Psoas muscle (tissue), 7 donors: ENCODE measurements at regions not wholly inside any gene's neighbourhood (a gene's known extent, or its start where the extent isn't known, plus 50 kb on each side); places are given as distances from the start of the nearest gene placed in this dataset.

ENCODE experiments used
- ATAC-seq, 4 donors: fragments of 200-7000 bp; cut with Tn5 transposase; one replicate each; pipeline ENCODE4 v1.9.1; 2020; ENCODE audit warnings: moderate library complexity in 3 of 4, mild to moderate bottlenecking in 2 of 4
- DNase-seq, 2 donors: peaks; one replicate each; pipeline ENCODE4 v3.0.0-alpha.2; 2020
- H3K27ac ChIP-seq: fragments of 200-600 bp; one replicate; pipeline ENCODE4 v1.8.0; 2022
- H3K27me3 ChIP-seq, 3 donors: fragments of 200-600 bp in 1 of 3; one replicate each; pipeline versions ENCODE4 v1.6.1 to v1.8.0; 2013 to 2022; ENCODE audit warnings: low read length in 2 of 3, mild to moderate bottlenecking in 2 of 3, moderate library complexity in 1 of 3; ENCODE audit not compliant: insufficient read depth in 3 of 3
- H3K36me3 ChIP-seq, 2 donors: fragments of 200-600 bp in 1 of 2; one replicate each; pipeline versions ENCODE4 v1.6.1 to v1.8.0; 2013 to 2022; ENCODE audit warnings: low read depth in 1 of 2, mild to moderate bottlenecking in 1 of 2, moderate library complexity in 1 of 2; ENCODE audit not compliant: insufficient read depth in 1 of 2
- H3K4me1 ChIP-seq: fragments of 200-600 bp; one replicate; pipeline ENCODE4 v1.8.0; 2022
- H3K4me3 ChIP-seq: fragments of 200-600 bp; one replicate; pipeline ENCODE4 v1.8.0; 2022; ENCODE audit warnings: mild to moderate bottlenecking
- H3K9me3 ChIP-seq: fragments of 200-600 bp; one replicate; pipeline ENCODE4 v1.8.0; 2022
- WGBS, 3 donors: extraction: QIAGEN DNeasy Blood & Tissue Kit; methylation state at CpG; one replicate each; pipeline versions ENCODE4 v1.1.6 to v1.1.7; 2013; 5-methylcytosine and 5-hydroxymethylcytosine counted together
- intact Hi-C, 2 donors: fragments of 100-400 bp; cut with DNase I; formaldehyde crosslinking; loops; one replicate each; pipeline versions ENCODE4 v1.11.0 to v1.14.2; 2022
- TF ChIP-seq, protein P1 (sequence below): fragments of 200-600 bp; IDR thresholded peaks from one replicate; pipeline ENCODE4 v1.8.0; 2022; ENCODE audit warnings: antibody characterized with exemption
- donor health status: healthy with polysubstance abuse.
- donor health status: DM: no; HTN: no; CAD: no; lungs with moderate emphysema.
- donor health status: Bipolar disorder and iron deficiency.
- donor health status: healthy.
- donor health status: DM: yes; HTN: yes; CAD: no.
- donor health status: DM: no; HTN: no; CAD: no.
- donor health status: DM: yes; HTN: yes; CAD: no.

DNA sequence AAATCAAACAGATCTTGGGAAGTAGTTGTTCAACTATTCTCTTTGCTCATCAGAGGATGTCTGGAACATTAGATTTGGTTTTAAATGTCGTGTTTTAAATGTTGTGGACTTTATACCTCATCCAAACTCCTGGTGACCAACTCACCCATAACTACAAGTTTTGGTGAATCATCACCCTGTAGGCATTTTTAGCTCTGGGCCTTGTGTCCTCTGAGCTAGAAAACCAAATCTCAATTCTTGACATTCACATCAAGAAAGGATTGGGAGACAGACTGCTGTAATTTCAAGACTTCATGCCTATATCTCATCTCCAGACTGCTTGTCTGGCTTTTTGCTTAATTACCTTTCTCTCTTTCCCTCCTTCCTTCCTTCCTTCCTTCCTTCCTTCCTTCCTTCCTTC is 228.5 kb upstream of the ROBO2 start:
- Histone ChIP-seq H3K27me3 (no peaks in the 10 kb centered on the region), H3K27ac (no peak overlapping the region), H3K4me1 (no peaks in the 10 kb centered on the region), H3K36me3 (no peaks in the 10 kb centered on the region), H3K9me3 (no peaks in the 10 kb centered on the region), H3K4me3 (no peak overlapping the region)
- ATAC-seq (no peak), DNase-seq (no peak)
- WGBS, 3 donors, result 45 to 56% (median 50%) methylated on average over 1 of the region's 1 CpG
- intact Hi-C loops, result no loop called here
- TF ChIP-seq, protein P1, sequence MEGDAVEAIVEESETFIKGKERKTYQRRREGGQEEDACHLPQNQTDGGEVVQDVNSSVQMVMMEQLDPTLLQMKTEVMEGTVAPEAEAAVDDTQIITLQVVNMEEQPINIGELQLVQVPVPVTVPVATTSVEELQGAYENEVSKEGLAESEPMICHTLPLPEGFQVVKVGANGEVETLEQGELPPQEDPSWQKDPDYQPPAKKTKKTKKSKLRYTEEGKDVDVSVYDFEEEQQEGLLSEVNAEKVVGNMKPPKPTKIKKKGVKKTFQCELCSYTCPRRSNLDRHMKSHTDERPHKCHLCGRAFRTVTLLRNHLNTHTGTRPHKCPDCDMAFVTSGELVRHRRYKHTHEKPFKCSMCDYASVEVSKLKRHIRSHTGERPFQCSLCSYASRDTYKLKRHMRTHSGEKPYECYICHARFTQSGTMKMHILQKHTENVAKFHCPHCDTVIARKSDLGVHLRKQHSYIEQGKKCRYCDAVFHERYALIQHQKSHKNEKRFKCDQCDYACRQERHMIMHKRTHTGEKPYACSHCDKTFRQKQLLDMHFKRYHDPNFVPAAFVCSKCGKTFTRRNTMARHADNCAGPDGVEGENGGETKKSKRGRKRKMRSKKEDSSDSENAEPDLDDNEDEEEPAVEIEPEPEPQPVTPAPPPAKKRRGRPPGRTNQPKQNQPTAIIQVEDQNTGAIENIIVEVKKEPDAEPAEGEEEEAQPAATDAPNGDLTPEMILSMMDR, result no peak

DNA sequence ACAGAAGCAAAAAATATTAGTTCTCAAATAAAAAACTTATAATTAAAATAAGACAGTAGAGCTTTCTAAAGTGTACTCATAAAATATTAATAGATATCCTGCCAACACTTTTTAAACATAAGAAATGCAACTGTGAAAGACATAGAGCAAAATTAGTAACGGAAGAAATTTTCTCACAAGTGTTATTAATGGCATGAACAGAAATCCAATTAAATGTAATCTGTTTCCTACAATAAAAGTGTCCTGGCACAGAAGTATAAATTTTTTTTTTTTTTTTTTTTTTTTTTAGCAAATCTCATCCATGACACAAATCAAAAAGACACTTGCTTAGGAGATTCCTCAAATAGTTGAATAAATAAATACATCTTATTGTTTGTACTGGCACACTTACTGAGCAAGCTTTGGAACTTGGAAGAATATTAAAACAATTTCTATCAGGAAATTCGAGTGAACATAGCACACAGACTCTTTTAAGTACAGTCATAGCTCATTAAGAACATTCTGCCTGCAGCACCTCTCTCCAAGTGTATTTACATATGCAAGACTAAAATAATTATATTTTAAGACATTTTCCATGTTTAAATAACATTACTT is 227.2 kb upstream of the ROBO2 start:
- no peaks in the 10 kb centered on the region for H3K9me3 ChIP-seq
- WGBS, 3 donors, result 15 to 21% (median 16%) methylated on average over 2 of the region's 2 CpGs
- H3K4me1 ChIP-seq, result no peaks in the 10 kb centered on the region
- no peaks in the 10 kb centered on the region for H3K27me3 ChIP-seq
- intact Hi-C loops, result no loop called here
- H3K36me3 ChIP-seq, result no peaks in the 10 kb centered on the region
- no peak overlapping the region for H3K27ac ChIP-seq
- TF ChIP-seq, protein P1, result no peak
- DNase-seq (no peak), ATAC-seq (no peak)
- H3K4me3 ChIP-seq, result no peak overlapping the region

DNA sequence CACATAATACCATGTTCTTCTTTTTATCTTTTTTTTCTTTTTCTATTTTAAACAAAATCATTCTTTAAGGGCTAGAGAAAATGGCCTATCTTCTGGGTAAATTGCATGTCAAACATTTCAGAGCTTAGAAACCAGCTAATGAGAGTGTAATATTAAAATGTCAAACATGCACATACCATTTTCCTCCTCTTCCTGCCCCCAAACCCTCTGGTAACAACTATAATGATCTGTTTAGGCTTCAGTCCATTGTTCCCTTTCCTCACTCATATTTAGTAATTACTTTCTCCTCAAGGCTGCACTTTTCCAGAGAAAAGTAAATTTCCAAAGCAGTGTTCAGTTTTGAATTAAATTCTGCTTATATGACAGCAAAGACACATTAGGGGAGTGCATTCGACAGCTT is 224.3 kb upstream of the ROBO2 start:
- WGBS, 3 donors, result 75 to 78% (median 77%) methylated on average over 1 of the region's 1 CpG
- TF ChIP-seq, protein P1, result no peak
- no peaks in the 10 kb centered on the region for H3K9me3 ChIP-seq
- H3K27me3 ChIP-seq, result no peaks in the 10 kb centered on the region
- H3K4me1 ChIP-seq, result no peaks in the 10 kb centered on the region
- no peak overlapping the region for H3K27ac ChIP-seq
- H3K36me3 ChIP-seq, result no peaks in the 10 kb centered on the region
- DNase-seq (no peak), ATAC-seq (no peak)
- intact Hi-C loops, result no loop called here
- H3K4me3 ChIP-seq, result no peak overlapping the region

DNA sequence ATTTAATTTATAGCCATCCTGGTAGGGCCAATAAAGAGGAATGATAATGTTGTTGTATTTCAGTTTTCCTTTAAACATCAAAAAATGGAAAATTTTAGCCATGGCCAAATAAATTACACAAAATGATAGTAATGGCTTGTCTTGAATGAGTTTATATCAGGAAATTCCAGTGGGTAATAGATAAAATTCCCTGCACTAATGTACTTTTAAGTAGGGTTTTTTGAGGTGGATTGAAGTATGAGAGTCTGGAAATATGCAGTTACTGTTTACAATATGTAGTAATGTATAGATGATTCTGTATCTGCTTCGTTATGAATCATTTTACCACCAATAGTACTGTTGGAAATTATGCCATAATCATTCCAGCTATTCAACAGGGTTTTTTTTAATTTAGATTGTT is 219.4 kb upstream of the ROBO2 start:
- no peak overlapping the region for H3K27ac ChIP-seq
- WGBS, 3 donors, result 80 to 90% (median 80%) methylated on average over 1 of the region's 1 CpG
- intact Hi-C loops, result no loop called here
- ATAC-seq (no peak), DNase-seq (no peak)
- no peaks in the 10 kb centered on the region for H3K9me3 ChIP-seq
- no peak overlapping the region for H3K4me3 ChIP-seq
- peaks cover 0 to 1% (median 0%) of the 10 kb centered on the region in 3 donors for H3K27me3 ChIP-seq
- TF ChIP-seq, protein P1, result no peak
- no peaks in the 10 kb centered on the region for H3K4me1 ChIP-seq
- no peaks in the 10 kb centered on the region for H3K36me3 ChIP-seq

DNA sequence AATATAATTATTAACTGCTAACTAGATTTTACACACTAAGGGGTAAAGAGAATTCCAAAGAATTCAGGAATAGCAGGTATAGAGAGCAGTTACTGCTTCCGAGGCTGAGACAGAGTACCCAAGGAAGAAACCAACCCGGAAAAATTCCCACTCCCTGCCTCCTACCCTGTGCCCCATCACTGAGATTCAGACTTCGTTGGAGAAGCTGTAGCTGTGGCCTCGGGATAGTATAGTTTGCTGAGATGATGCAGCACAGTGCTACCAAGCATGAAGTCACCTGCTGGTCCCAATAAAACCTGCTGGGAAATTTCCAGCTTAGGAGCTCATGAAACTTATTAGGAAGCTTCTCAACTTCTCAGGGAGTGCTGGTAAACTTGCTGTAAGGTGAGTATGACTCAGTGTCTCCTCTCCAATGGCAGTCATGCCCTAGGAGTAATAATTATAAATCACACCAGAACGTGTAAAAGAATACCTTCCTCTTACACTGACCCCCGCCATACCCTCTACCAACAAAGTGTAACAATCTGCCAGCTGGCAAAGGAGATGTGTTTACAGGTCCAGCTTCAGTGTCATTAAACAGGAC is 215.2 kb upstream of the ROBO2 start:
- no peak overlapping the region for H3K27ac ChIP-seq
- no peaks in the 10 kb centered on the region for H3K9me3 ChIP-seq
- H3K4me1 ChIP-seq, result no peaks in the 10 kb centered on the region
- H3K27me3 ChIP-seq, result peaks cover 0 to 1% (median 0%) of the 10 kb centered on the region in 3 donors
- WGBS, 3 donors, result 57 to 62% (median 61%) methylated on average over 6 of the region's 6 CpGs
- no peaks in the 10 kb centered on the region for H3K36me3 ChIP-seq
- intact Hi-C loops, result no loop called here
- TF ChIP-seq, protein P1, result no peak
- no peak overlapping the region for H3K4me3 ChIP-seq
- DNase-seq, result no peak
- ATAC-seq, result no peak
